Cardiac muscle cell (in vitro differentiated cells and primary cell): ENCODE measurements at regions not wholly inside any gene's neighbourhood (a gene's known extent, or its start where the extent isn't known, plus 50 kb on each side); places are given as distances from the start of the nearest gene placed in this dataset.

Experiments
- DNase-seq, 2 donors: peaks; one replicate each; pipeline versions ENCODE4 v3.0.0 to v3.0.0-alpha.2; 2010 to 2017; ENCODE audit warnings: low read depth in 1 of 2, low spot score in 1 of 2
- H3K27ac ChIP-seq: fragments of 200-600 bp; sonication (generic); 2 replicates; pipeline ENCODE4 v1.5.1; 2016
- H3K27me3 ChIP-seq: fragments of 200-600 bp; sonication (generic); 2 replicates; pipeline ENCODE4 v1.6.0; 2016; ENCODE audit warnings: control low read depth
- H3K36me3 ChIP-seq: fragments of 200-600 bp; sonication (generic); 2 replicates; pipeline ENCODE4 v1.5.1; 2016; ENCODE audit warnings: control low read depth
- H3K4me1 ChIP-seq: fragments of 200-600 bp; sonication (generic); 2 replicates; pipeline ENCODE4 v1.8.1; 2017; ENCODE audit warnings: low read depth, mild to moderate bottlenecking, mixed run types
- H3K4me3 ChIP-seq: fragments of 200-600 bp; sonication (generic); 2 replicates; pipeline ENCODE4 v1.5.1; 2016; ENCODE audit warnings: mild to moderate bottlenecking
- H3K9me3 ChIP-seq: fragments of 200-600 bp; sonication (generic); 2 replicates; pipeline ENCODE4 v1.5.1; 2017; ENCODE audit warnings: low read depth, mild to moderate bottlenecking, control low read depth
- CTCF ChIP-seq: IDR thresholded peaks from 2 replicates; pipeline ENCODE4 v1.5.1; 2012; ENCODE audit warnings: low read depth, mild to moderate bottlenecking, low read length

DNA sequence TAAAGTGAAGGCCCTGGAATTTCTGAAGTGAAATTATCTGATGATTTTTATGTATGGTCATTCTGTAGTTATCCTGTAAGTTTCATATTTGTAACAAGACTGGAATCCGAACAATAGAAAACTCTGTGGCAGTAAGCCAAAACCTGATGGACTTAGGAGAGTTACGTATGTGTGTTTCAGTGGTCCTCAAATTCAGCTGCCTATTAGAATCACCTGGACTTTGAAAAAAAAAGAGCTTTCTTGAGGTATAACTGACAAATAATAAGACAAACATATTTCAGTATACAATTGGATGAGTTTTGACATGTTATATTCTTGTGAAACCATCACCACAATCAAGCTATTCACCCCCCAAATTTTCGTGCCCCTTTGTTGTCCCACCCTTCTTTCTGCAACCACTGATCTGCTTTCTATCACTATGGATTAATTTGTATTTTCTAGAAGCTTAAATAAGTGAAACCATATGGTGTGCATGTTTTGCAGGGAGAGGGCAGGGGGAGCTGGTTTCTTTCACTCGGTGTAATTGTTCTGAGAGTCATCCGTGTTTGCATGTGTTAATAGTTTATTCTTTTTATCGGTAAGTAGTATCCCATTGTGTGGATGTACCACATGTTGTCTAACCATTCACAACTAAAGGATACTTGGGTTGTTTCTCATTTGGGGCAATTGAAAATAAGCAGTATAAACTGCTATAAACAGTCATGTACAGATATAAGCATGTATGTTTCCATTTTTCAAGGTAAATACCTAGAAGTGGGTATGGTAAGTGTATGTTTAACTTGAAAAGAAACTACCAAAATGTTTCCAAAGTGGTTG, 50.2 kb upstream of the EML4 start:
- peak in 1 of 2 donors; percentile 53 for DNase-seq
- H3K27ac ChIP-seq = peak overlapping the region; percentile 6

More for the DNA sequence above, 50.2 kb upstream of the EML4 start:
- Histone ChIP-seq H3K9me3 (no peaks in the 10 kb centered on the region), H3K4me3 (no peak overlapping the region), H3K36me3 (no peaks in the 10 kb centered on the region), H3K27me3 (no peaks in the 10 kb centered on the region), H3K4me1 (peaks cover 8% of the 10 kb centered on the region)
- no peak for TF ChIP-seq CTCF
